Keratinocyte (primary cell): ENCODE measurements at regions not wholly inside any gene's neighbourhood (a gene's known extent, or its start where the extent isn't known, plus 50 kb on each side); places are given as distances from the start of the nearest gene placed in this dataset.

Experiments used
- EZH2 ChIP-seq: IDR thresholded peaks from one replicate; pipeline ENCODE4 v1.6.1; 2012; ENCODE audit warnings: inconsistent platforms, mild to moderate bottlenecking, low read length, moderate library complexity
- TF ChIP-seq, protein P1 (sequence below), 3 experiments: IDR thresholded peaks in 1 of 3; conservative IDR thresholded peaks in 1 of 3; optimal IDR thresholded peaks in 1 of 3; 2 replicates in 2 of 3; 3 replicates in 1 of 3; pipeline versions ENCODE3 to v1.5.1; 2011; ENCODE audit warnings: low read length in 3 of 3, mild to moderate bottlenecking in 3 of 3, moderate library complexity in 2 of 3, control low read depth in 1 of 3, inconsistent platforms in 1 of 3; ENCODE audit not compliant: insufficient read depth in 2 of 3; ENCODE audit errors: extremely low read depth in 1 of 3

DNA sequence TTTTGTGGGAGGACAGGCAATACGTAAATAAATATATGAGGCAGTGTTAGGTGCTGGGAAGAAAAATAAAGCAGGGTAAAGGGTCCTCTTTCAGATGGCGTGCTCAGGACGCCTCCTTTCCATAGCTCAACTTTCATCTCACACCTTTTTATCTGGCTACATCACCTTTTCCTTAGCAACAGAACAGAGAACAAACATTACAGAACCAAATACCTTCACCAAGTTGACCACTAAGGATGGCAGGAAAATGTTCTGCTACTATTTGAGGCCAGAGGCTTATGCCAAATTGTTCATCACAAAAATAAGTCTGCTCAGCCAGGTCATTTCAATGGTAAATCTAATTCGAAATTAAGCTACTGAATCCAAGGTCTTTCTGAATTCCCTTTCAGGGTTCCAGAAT is 149.2 kb upstream of the C1orf21 start:
- TF ChIP-seq, protein P1, sequence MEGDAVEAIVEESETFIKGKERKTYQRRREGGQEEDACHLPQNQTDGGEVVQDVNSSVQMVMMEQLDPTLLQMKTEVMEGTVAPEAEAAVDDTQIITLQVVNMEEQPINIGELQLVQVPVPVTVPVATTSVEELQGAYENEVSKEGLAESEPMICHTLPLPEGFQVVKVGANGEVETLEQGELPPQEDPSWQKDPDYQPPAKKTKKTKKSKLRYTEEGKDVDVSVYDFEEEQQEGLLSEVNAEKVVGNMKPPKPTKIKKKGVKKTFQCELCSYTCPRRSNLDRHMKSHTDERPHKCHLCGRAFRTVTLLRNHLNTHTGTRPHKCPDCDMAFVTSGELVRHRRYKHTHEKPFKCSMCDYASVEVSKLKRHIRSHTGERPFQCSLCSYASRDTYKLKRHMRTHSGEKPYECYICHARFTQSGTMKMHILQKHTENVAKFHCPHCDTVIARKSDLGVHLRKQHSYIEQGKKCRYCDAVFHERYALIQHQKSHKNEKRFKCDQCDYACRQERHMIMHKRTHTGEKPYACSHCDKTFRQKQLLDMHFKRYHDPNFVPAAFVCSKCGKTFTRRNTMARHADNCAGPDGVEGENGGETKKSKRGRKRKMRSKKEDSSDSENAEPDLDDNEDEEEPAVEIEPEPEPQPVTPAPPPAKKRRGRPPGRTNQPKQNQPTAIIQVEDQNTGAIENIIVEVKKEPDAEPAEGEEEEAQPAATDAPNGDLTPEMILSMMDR (optimal IDR thresholded peaks at IDR 0.05 in 1 of 3, IDR thresholded peaks at IDR 0.05 in 1 of 3, conservative IDR thresholded peaks at IDR 0.05 in 1 of 3; ENCODE audit: extremely low read depth in 1 of 3, insufficient read depth in 2 of 3, low read length in 3 of 3): no peak
- TF ChIP-seq EZH2: no peak
